Astrocyte of the cerebellum (primary cell): ENCODE measurements at regions not wholly inside any gene's neighbourhood (a gene's known extent, or its start where the extent isn't known, plus 50 kb on each side); places are given as distances from the start of the nearest gene placed in this dataset.

Experiments used
- DNase-seq: peaks from one replicate; pipeline ENCODE4 v3.0.0-alpha.2; 2011; ENCODE audit warnings: low read depth
- H3K4me3 ChIP-seq: 2 replicates; pipeline ENCODE4 v1.5.1; 2011; ENCODE audit warnings: mild to moderate bottlenecking, low read depth, low read length, moderate library complexity
- CTCF ChIP-seq: IDR thresholded peaks from 2 replicates; pipeline ENCODE4 v1.5.1; 2012; ENCODE audit warnings: low read length, low read depth, moderate library complexity, mild to moderate bottlenecking; ENCODE audit errors: missing control alignments
- in situ Hi-C: cut with HindIII; loops from 2 replicates; pipeline ENCODE4 v1.10.0; 2017; ENCODE audit warnings: low sequenced_read_pairs

- in situ Hi-C loops = no loop called here
- no peak overlapping the region for H3K4me3 ChIP-seq
- no peak for DNase-seq
- TF ChIP-seq CTCF = no peak
Measured at GRCh38 chr16:8430401-8430800, 159.9 kb downstream of the TMEM114 start.

GRCh38 chr16:8426569-8426968 lies 163.7 kb downstream of the TMEM114 start:
- H3K4me3 ChIP-seq = no peak overlapping the region
- no peak for TF ChIP-seq CTCF
- in situ Hi-C loops = no loop called here
- no peak for DNase-seq

GRCh38 chr16:8417145-8417544 lies 173.2 kb downstream of the TMEM114 start:
- no peak for DNase-seq
- no peak for TF ChIP-seq CTCF
- H3K4me3 ChIP-seq = no peak overlapping the region
- in situ Hi-C loops = no loop called here

- DNase-seq = no peak
- H3K4me3 ChIP-seq = no peak overlapping the region
- in situ Hi-C loops = no loop called here
- no peak for TF ChIP-seq CTCF
Measured at GRCh38 chr16:8408855-8409567, 181.3 kb downstream of the TMEM114 start.

GRCh38 chr16:8407351-8407750 lies 183.0 kb downstream of the TMEM114 start:
- H3K4me3 ChIP-seq = no peak overlapping the region
- DNase-seq = no peak
- in situ Hi-C loops = no loop called here
- no peak for TF ChIP-seq CTCF

GRCh38 chr16:8403978-8404749 lies 186.1 kb downstream of the TMEM114 start:
- in situ Hi-C loops = no loop called here
- DNase-seq = no peak
- no peak for TF ChIP-seq CTCF
- no peak overlapping the region for H3K4me3 ChIP-seq
